PC-9 (cell line): ENCODE measurements at regions not wholly inside any gene's neighbourhood (a gene's known extent, or its start where the extent isn't known, plus 50 kb on each side); places are given as distances from the start of the nearest gene placed in this dataset.
"Not testable (repeated sequence)": the region's sequence is repeated elsewhere in the genome, so short reads cannot be mapped to it uniquely, and the experiment has no call there.

Source experiments
- BruUV-seq: library from RNA; stranded (reverse); fragments of 400-500 nt; replicated peaks from 2 replicates; lab custom pipeline; 2021; lab: Mats Ljungman, UMichigan
- CTCF ChIA-PET: fragments of 300-600 bp; sonication (Branson Sonifier 250); formaldehyde crosslinking; loops from one replicate; lab custom pipeline; 2022; ENCODE audit warnings: antibody characterized with exemption; lab: Charles Lee
- POLR2A ChIA-PET: fragments of 300-600 bp; sonication (Branson Sonifier 250); formaldehyde crosslinking; loops from one replicate; lab custom pipeline; 2022; ENCODE audit warnings: antibody characterized with exemption; ENCODE audit not compliant: unreplicated experiment; lab: Charles Lee
- DNase-seq, 2 experiments: peaks; one replicate each; pipeline versions ENCODE4 v3.0.0 to v3.0.0-alpha.2; 2015 to 2022; ENCODE audit warnings: mixed read lengths in 1 of 2
- H2AFZ ChIP-seq: fragments of 200-600 bp; sonication (generic); 2 replicates; pipeline ENCODE4 v1.8.1; 2017; ENCODE audit warnings: antibody characterized with exemption
- H3F3A ChIP-seq: fragments of 200-600 bp; sonication (generic); 2 replicates; pipeline ENCODE4 v1.8.1; 2017; ENCODE audit warnings: antibody characterized with exemption, mild to moderate bottlenecking, low read depth; ENCODE audit not compliant: insufficient read depth
- H3K27ac ChIP-seq: fragments of 200-600 bp; sonication (generic); 2 replicates; pipeline ENCODE4 v1.6.1; 2016; ENCODE audit warnings: mixed run types
- H3K27me3 ChIP-seq: fragments of 200-600 bp; sonication (generic); 2 replicates; pipeline ENCODE4 v1.6.1; 2016; ENCODE audit warnings: low read depth, mixed run types; ENCODE audit not compliant: insufficient read depth
- H3K36me3 ChIP-seq: fragments of 200-600 bp; sonication (generic); 2 replicates; pipeline ENCODE4 v1.6.1; 2016; ENCODE audit warnings: low read depth, mixed run types
- H3K4me1 ChIP-seq: fragments of 200-600 bp; sonication (generic); replicated peaks from 2 replicates; pipeline ENCODE4 v1.6.1; 2016; ENCODE audit warnings: mixed run types; ENCODE audit not compliant: insufficient read depth
- H3K4me2 ChIP-seq: fragments of 200-600 bp; sonication (generic); 2 replicates; pipeline ENCODE4 v1.6.1; 2017; ENCODE audit warnings: mixed run types
- H3K4me3 ChIP-seq: fragments of 200-600 bp; sonication (generic); 2 replicates; pipeline ENCODE4 v1.6.1; 2016; ENCODE audit warnings: mixed run types
- H3K79me2 ChIP-seq: fragments of 200-600 bp; sonication (generic); 2 replicates; pipeline ENCODE4 v1.6.1; 2017; ENCODE audit warnings: low read depth, mixed run types
- H3K9me2 ChIP-seq: fragments of 200-600 bp; sonication (generic); 2 replicates; pipeline ENCODE4 v1.8.1; 2017; ENCODE audit warnings: mild to moderate bottlenecking; ENCODE audit not compliant: insufficient read depth
- H3K9me3 ChIP-seq: fragments of 200-600 bp; sonication (generic); 2 replicates; pipeline ENCODE4 v1.8.1; 2016; ENCODE audit warnings: low read depth; ENCODE audit not compliant: insufficient read depth
- H4K20me1 ChIP-seq: fragments of 200-600 bp; sonication (generic); 2 replicates; pipeline ENCODE4 v1.8.1; 2017; ENCODE audit not compliant: insufficient read depth
- CTCF ChIP-seq: fragments of 200-600 bp; sonication (generic); conservative IDR thresholded peaks from 2 replicates; pipeline ENCODE4 v1.6.1; 2017; ENCODE audit warnings: mixed run types, antibody characterized with exemption, mild to moderate bottlenecking, moderate library complexity
- EZH2 ChIP-seq: fragments of 200-600 bp; sonication (generic); IDR thresholded peaks from 2 replicates; pipeline ENCODE4 v1.8.0; 2017; ENCODE audit warnings: antibody characterized with exemption, low read depth
- intact Hi-C: fragments of 100-400 bp; cut with micrococcal nuclease; formaldehyde crosslinking; loops from one replicate; pipeline ENCODE4 v1.10.0; 2022; ENCODE audit not compliant: unreplicated experiment

DNA sequence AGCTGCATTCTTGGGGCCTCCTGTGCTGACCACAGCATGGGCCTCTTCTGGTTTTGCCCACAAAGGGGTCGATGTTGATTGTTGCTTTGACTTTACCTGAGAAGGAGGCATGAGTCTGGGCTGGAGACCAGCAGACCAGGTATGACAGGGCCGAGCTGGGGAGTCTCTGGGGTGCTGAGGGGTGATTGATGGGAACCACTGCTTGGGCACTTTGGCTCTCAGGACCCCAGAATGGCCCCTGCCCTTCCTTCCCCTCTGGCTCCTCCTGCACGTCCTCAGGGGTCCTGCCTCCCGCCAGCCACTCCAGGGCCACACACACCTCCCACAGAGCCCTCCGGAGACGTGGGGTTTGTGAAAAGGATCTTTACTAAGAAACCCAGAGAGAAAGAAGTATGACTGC is 70.0 kb downstream of the TMEM121 start:
- H3K9me2 ChIP-seq, CTCF ChIA-PET, H3K36me3 ChIP-seq, intact Hi-C loops, H3K9me3 ChIP-seq, DNase-seq, H3K4me1 ChIP-seq, H3K27me3 ChIP-seq, H3K4me3 ChIP-seq, H3K4me2 ChIP-seq, POLR2A ChIA-PET, H2AFZ ChIP-seq, H3F3A ChIP-seq, H3K79me2 ChIP-seq, H4K20me1 ChIP-seq, H3K27ac ChIP-seq, BruUV-seq: not testable (repeated sequence)

GRCh38 chr14:105598040-105598763 is 71.8 kb downstream of the TMEM121 start:
- H2AFZ ChIP-seq, H4K20me1 ChIP-seq, intact Hi-C loops, H3F3A ChIP-seq, DNase-seq, H3K79me2 ChIP-seq, POLR2A ChIA-PET, H3K4me3 ChIP-seq, BruUV-seq, H3K9me3 ChIP-seq, H3K9me2 ChIP-seq, H3K27ac ChIP-seq, CTCF ChIA-PET, H3K4me2 ChIP-seq, H3K36me3 ChIP-seq, H3K4me1 ChIP-seq: not testable (repeated sequence)
- H3K27me3 ChIP-seq = peaks cover 17% of the 10 kb centered on the region

DNA sequence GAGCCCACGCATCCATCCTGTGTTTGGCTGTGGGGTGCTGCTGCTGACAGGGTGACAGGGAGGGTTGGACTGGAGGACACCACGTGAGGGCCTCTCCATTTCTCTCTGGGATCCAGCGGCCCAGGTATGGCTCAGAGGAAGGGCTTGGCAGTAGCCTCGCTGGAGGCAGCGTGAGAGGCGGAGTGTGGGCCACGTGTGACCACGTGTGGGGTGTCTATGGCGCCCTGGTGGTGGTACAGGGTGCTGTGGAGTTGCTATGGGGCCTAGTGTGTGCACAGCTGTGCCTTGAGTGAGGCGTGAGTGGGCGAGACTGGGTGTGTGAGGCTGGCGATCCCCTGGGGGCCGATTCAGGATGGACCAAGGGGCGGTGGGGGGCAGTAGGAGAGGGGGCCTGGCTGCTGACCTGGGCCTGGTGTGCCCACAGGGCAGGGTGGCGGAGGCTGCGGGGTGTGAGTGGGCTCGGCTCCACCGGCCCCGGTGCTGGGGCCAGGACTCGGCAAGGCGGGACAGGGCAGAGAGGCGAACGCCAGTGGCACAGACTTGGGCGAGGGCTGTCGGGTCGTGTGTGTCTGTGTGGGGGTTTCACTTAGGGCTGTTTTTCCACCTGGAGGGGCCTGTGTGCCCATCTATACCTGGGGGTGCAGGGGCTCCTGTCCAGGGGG is 72.7 kb downstream of the TMEM121 start:
- H3K4me3 ChIP-seq, H3K36me3 ChIP-seq, POLR2A ChIA-PET, H3K27ac ChIP-seq, H3K79me2 ChIP-seq, H3K9me2 ChIP-seq, H3K4me1 ChIP-seq, H4K20me1 ChIP-seq, H3K9me3 ChIP-seq, DNase-seq, H3F3A ChIP-seq, H2AFZ ChIP-seq, H3K4me2 ChIP-seq, CTCF ChIA-PET, intact Hi-C loops, BruUV-seq: not testable (repeated sequence)
- H3K27me3 ChIP-seq = peaks cover 19% of the 10 kb centered on the region

DNA sequence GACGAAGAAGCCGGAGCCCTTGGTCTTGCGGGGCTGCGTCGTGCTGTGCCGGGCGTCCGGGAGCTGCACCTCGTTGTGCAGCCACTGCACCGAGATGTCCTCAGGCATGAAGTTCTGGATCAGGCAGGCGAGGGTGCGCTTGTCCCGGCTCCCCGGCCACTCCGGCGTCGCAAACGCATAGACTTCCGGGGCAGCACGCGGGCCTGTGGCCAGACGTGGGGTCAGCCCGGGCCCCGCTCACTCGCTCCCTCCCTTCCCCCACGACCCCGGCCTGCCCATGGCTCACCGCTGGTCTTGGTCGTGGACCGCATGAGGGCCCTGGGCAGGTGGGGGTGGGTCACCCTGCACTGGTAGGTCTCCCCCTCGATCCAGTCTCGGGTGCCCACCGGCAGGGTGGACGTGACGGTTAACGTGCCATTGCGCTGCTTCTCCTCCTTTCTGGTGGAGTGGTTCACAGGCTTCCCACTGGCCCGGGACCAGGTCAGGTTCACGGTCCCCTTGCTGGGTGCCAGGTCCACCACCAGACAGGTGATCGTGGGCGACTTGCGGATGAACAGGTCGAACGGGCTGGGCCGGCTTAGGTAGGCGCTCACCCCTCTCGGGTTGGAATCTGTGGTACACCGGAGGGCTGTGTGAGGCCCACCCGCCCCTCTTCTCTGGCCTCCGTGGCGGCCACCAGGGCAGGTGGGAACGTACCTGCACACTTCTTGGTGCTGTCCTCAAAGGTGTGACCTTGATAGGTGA is 74.0 kb downstream of the TMEM121 start:
- H3K4me1 ChIP-seq, H2AFZ ChIP-seq, H4K20me1 ChIP-seq, CTCF ChIA-PET, POLR2A ChIA-PET, BruUV-seq, intact Hi-C loops, H3K9me3 ChIP-seq, H3K27ac ChIP-seq, H3K4me2 ChIP-seq, H3K36me3 ChIP-seq, H3K4me3 ChIP-seq, H3K9me2 ChIP-seq, H3F3A ChIP-seq, H3K79me2 ChIP-seq, DNase-seq: not testable (repeated sequence)
- H3K27me3 ChIP-seq = peaks cover 25% of the 10 kb centered on the region

- Histone ChIP-seq H3K36me3 (no peaks in the 10 kb centered on the region), H3K27me3 (peaks cover 31% of the 10 kb centered on the region), H3K4me2 (no peak overlapping the region), H3K4me3 (no peak overlapping the region), H4K20me1 (no peaks in the 10 kb centered on the region), H3K79me2 (no peaks in the 10 kb centered on the region), H3K4me1 (no peaks in the 10 kb centered on the region), H3K9me3 (no peaks in the 10 kb centered on the region), H3F3A (no peaks in the 10 kb centered on the region), H3K27ac (no peak overlapping the region), H2AFZ (no peak overlapping the region), H3K9me2 (no peaks in the 10 kb centered on the region)
- intact Hi-C loops = no loop called here
- no peak for DNase-seq
- TF ChIP-seq EZH2 (no peak), CTCF (no peak)
- ChIA-PET POLR2A (no interaction called here), CTCF (no interaction called here)
- no TSS peak for BruUV-seq
These were observed 74.6 kb downstream of the TMEM121 start for GRCh38 chr14:105600939-105601359.
